IPS DF 6.9 (cell line): ENCODE measurements at regions not wholly inside any gene's neighbourhood (a gene's known extent, or its start where the extent isn't known, plus 50 kb on each side); places are given as distances from the start of the nearest gene placed in this dataset.

ENCODE experiments used
- DNase-seq: peaks from one replicate; pipeline ENCODE4 v3.0.0-alpha.2; 2013; ENCODE audit warnings: low read depth, low spot score
- H3K27ac ChIP-seq: one replicate; pipeline ENCODE4 v1.5.1; 2013; ENCODE audit warnings: low read length, control low read depth
- H3K27me3 ChIP-seq: 2 replicates; pipeline ENCODE4 v1.6.1; 2013; ENCODE audit warnings: mild to moderate bottlenecking, low read length; ENCODE audit not compliant: control insufficient read depth, insufficient read depth
- H3K36me3 ChIP-seq: 2 replicates; pipeline ENCODE4 v1.6.1; 2013; ENCODE audit warnings: low read length; ENCODE audit not compliant: control insufficient read depth, insufficient read depth
- H3K4me1 ChIP-seq: 2 replicates; pipeline ENCODE4 v1.6.1; 2013; ENCODE audit warnings: low read length; ENCODE audit not compliant: control insufficient read depth, insufficient read depth
- H3K4me3 ChIP-seq: 2 replicates; pipeline ENCODE4 v1.5.1; 2013; ENCODE audit warnings: mild to moderate bottlenecking, low read length
- H3K9me3 ChIP-seq: 2 replicates; pipeline ENCODE4 v1.6.1; 2013; ENCODE audit warnings: low read length, inconsistent platforms; ENCODE audit not compliant: control insufficient read depth, insufficient read depth
- WGBS: extraction: QIAGEN DNeasy Blood & Tissue Kit; methylation state at CpG from one replicate; pipeline ENCODE4 v1.1.7; 2013; ENCODE audit warnings: mixed read lengths, missing lambda C conversion rate; ENCODE audit not compliant: insufficient read length, insufficient coverage; 5-methylcytosine and 5-hydroxymethylcytosine counted together

DNA sequence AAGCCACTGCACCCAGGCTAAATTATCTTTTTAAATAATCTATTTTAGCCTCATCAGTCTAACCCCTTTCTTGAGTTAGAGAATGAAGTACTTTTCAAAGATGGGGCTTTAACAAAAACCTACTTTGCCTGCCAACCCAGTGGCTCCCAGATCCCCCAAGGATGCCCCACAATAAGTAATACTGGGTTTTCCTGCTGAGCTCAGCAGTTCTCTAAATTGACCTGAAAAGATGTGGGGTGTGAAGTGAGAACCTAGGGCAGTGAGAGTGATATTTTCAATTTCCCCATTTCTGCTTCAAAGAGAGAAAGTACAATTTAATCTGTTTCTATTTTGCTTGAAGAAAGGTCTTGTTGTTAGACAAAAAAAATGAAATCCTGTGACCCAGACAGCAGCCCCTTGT lies 318.5 kb upstream of the UMPS start:
- no peaks in the 10 kb centered on the region for H3K4me1 ChIP-seq
- no peak overlapping the region for H3K27ac ChIP-seq
- H3K4me3 ChIP-seq: no peak overlapping the region
- DNase-seq: no peak
- H3K27me3 ChIP-seq: no peaks in the 10 kb centered on the region
- H3K9me3 ChIP-seq: no peaks in the 10 kb centered on the region
- H3K36me3 ChIP-seq: no peaks in the 10 kb centered on the region

DNA sequence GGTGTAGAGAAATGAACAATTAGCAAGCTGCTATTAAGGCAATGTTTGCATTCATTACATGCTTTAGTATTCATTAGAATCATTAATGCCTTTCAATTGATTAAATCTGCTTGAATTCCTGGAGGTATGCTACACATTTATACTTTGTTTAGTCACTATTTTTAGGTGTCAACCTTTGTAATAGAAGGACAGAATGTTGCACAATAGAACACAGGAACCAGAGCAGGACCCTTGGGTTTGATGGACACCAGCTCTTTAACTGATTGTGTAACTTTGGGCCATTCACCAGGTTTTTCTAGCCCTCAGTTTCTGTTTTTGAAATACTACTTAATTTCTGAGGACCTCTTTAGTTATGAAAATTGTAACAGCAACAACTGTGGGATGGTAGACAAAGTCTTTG lies 317.6 kb upstream of the UMPS start:
- no peak for DNase-seq
- H3K36me3 ChIP-seq: no peaks in the 10 kb centered on the region
- no peak overlapping the region for H3K4me3 ChIP-seq
- H3K27ac ChIP-seq: no peak overlapping the region
- no peaks in the 10 kb centered on the region for H3K27me3 ChIP-seq
- H3K4me1 ChIP-seq: no peaks in the 10 kb centered on the region
- H3K9me3 ChIP-seq: no peaks in the 10 kb centered on the region

DNA sequence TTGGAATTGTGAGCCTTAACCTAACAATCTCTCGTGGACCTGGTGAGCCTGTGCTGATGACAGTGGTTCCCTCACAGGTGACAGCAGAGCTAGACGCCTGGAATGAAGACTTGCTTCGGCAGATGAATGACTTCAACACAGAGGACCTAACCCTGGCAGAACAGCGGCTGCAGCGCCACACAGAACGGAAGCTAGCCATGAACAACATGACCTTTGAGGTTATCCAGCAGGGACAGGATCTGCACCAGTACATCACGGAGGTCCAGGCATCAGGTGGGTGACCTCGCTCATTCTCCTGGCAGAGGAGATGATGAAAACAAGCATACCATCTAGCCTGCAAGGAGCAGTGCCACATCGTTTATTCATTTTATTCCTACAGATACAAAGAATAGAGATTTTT lies 316.9 kb upstream of the UMPS start:
- no peak overlapping the region for H3K4me3 ChIP-seq
- H3K27me3 ChIP-seq: no peaks in the 10 kb centered on the region
- H3K4me1 ChIP-seq: no peaks in the 10 kb centered on the region
- H3K27ac ChIP-seq: no peak overlapping the region
- H3K9me3 ChIP-seq: no peaks in the 10 kb centered on the region
- DNase-seq: no peak
- H3K36me3 ChIP-seq: no peaks in the 10 kb centered on the region
- no CpG with 5 or more reads among the region's 9 CpGs for WGBS

DNA sequence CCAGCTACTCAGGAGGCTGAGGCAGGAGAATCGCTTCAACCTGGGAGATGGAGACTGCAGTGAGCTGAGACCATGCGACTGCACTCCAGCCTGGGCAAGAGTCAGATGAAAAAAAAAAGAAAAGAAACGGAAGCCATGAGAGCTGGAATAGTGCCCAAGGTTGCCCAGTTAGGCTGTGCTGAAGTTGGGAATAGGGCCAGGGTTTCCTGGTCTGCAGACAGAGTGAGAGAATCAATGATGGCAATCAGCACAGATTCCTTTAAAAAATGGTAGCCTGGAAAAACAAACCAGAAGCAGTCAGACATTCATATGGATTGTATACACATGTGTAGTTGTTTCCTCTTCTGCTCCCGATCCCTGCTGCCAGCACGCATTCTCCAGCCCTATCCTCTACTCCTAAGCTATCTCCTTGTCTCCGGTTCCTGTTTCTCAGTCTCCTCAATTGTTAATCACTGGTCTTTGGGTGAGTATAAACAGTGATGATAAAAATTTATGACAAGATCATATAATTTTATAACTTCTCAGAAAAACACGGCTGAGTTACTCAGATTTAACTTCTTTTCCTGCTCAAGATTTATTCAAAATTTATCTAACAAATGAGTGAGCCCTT lies 316.2 kb upstream of the UMPS start:
- Histone ChIP-seq H3K4me1 (no peaks in the 10 kb centered on the region), H3K27me3 (no peaks in the 10 kb centered on the region), H3K27ac (no peak overlapping the region), H3K9me3 (no peaks in the 10 kb centered on the region), H3K4me3 (no peak overlapping the region), H3K36me3 (no peaks in the 10 kb centered on the region)
- DNase-seq: no peak
- WGBS: no CpG with 5 or more reads among the region's 7 CpGs

DNA sequence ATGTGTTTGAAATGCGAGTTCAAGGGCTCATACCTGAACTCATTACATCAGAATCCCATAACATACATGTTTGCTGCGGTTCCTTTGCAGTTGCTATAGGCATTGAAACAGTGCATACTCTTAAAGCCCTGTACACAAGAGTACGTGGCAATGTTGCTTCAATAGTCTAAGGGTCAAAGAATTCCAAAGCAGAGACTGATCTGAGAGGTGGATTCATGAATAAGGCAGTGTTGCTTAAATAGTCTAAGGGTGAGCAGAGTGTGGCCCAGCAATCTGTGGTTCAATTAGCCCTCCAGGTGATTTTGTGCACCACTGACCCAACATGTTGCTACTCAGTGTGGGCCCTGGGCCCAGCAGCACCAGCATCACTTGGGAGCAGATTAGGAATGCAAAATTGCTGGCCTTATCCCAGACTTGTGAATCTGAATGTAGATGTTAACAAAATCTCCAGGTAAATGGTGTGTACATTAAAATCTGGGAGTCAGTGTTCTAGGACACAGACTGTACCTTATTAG lies 314.7 kb upstream of the UMPS start:
- Histone ChIP-seq H3K4me3 (no peak overlapping the region), H3K9me3 (no peaks in the 10 kb centered on the region), H3K36me3 (no peaks in the 10 kb centered on the region), H3K27me3 (no peaks in the 10 kb centered on the region), H3K4me1 (no peaks in the 10 kb centered on the region), H3K27ac (no peak overlapping the region)
- no CpG with 5 or more reads among the region's 3 CpGs for WGBS
- DNase-seq: no peak

GRCh38 chr3:124419303-124419702 lies 310.9 kb upstream of the UMPS start:
- H3K4me1 ChIP-seq: no peaks in the 10 kb centered on the region
- H3K27me3 ChIP-seq: no peaks in the 10 kb centered on the region
- H3K4me3 ChIP-seq: no peak overlapping the region
- no CpG with 5 or more reads among the region's 3 CpGs for WGBS
- no peaks in the 10 kb centered on the region for H3K9me3 ChIP-seq
- H3K36me3 ChIP-seq: no peaks in the 10 kb centered on the region
- no peak overlapping the region for H3K27ac ChIP-seq
- DNase-seq: no peak

DNA sequence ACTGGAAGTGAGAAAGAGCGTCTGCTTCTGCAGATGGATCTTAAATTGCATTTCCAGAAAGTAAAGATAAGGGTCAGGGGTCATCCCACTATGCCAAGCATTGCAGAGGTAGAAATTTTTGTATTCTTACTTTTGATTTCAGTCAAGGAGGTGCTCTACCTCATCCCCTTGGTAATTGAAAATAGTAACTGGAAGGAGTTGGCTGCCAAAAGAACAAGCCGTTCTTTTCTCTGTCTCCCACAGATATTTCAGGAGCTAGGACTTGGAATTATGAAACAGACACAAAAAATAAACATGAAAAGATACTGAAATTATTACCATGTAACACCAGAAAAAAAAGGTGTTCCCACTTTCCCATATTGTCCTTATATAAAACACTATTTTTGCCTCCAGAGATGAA lies 309.9 kb upstream of the UMPS start:
- no peaks in the 10 kb centered on the region for H3K4me1 ChIP-seq
- DNase-seq: no peak
- no peaks in the 10 kb centered on the region for H3K9me3 ChIP-seq
- WGBS: no CpG with 5 or more reads among the region's 2 CpGs
- no peak overlapping the region for H3K27ac ChIP-seq
- no peaks in the 10 kb centered on the region for H3K36me3 ChIP-seq
- H3K4me3 ChIP-seq: no peak overlapping the region
- H3K27me3 ChIP-seq: no peaks in the 10 kb centered on the region

- no CpG with 5 or more reads among the region's 4 CpGs for WGBS
- H3K27me3 ChIP-seq: no peaks in the 10 kb centered on the region
- no peak overlapping the region for H3K27ac ChIP-seq
- H3K4me3 ChIP-seq: no peak overlapping the region
- no peak for DNase-seq
- no peaks in the 10 kb centered on the region for H3K4me1 ChIP-seq
- H3K9me3 ChIP-seq: no peaks in the 10 kb centered on the region
- no peaks in the 10 kb centered on the region for H3K36me3 ChIP-seq
These were observed 307.4 kb upstream of the UMPS start for GRCh38 chr3:124422805-124423204.

DNA sequence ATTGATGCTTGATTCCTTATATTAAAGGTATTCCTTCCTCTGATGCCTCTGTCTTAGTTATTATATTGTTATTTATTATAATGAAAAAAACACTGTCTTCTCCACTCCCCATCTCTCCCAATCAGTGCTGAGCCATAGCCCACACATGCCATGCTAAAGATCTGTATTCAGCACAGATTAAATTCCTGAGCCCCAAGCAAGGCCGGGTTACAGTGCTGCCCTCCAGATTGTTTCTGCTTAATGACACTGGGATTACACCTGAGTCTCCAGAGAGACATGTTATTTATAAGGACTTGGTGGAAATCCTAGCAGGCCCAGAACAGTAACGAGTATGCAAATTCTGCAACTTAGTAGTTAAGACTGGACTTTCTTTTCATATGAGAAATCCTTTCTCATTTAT lies 305.9 kb upstream of the UMPS start:
- H3K27ac ChIP-seq: no peak overlapping the region
- H3K36me3 ChIP-seq: no peaks in the 10 kb centered on the region
- WGBS: no CpG with 5 or more reads among the region's 2 CpGs
- no peaks in the 10 kb centered on the region for H3K4me1 ChIP-seq
- H3K27me3 ChIP-seq: no peaks in the 10 kb centered on the region
- no peak overlapping the region for H3K4me3 ChIP-seq
- DNase-seq: no peak
- H3K9me3 ChIP-seq: no peaks in the 10 kb centered on the region

DNA sequence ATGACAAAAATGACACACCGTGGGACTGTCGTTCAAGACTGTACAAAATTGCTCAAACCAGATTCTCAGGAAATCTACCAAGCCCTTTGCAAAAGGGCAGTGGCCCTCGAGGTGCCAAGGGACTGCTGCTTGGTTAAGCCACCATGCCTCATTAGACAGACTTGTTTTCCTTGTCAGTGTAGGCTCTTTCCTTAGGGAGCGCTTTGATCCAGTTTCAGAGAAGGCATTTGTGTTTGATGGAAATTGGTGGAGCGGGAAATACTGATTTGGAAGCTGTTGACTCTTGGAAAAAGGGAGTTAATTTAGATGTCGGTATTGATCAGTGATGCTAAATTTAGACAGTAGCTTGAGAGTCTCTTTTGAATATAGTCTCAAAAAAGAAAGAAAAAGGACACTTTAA lies 304.3 kb upstream of the UMPS start:
- Histone ChIP-seq H3K4me3 (no peak overlapping the region), H3K9me3 (no peaks in the 10 kb centered on the region), H3K27ac (no peak overlapping the region), H3K4me1 (no peaks in the 10 kb centered on the region), H3K27me3 (no peaks in the 10 kb centered on the region), H3K36me3 (no peaks in the 10 kb centered on the region)
- WGBS: 100% methylated on average over 2 of the region's 6 CpGs
- DNase-seq: no peak

DNA sequence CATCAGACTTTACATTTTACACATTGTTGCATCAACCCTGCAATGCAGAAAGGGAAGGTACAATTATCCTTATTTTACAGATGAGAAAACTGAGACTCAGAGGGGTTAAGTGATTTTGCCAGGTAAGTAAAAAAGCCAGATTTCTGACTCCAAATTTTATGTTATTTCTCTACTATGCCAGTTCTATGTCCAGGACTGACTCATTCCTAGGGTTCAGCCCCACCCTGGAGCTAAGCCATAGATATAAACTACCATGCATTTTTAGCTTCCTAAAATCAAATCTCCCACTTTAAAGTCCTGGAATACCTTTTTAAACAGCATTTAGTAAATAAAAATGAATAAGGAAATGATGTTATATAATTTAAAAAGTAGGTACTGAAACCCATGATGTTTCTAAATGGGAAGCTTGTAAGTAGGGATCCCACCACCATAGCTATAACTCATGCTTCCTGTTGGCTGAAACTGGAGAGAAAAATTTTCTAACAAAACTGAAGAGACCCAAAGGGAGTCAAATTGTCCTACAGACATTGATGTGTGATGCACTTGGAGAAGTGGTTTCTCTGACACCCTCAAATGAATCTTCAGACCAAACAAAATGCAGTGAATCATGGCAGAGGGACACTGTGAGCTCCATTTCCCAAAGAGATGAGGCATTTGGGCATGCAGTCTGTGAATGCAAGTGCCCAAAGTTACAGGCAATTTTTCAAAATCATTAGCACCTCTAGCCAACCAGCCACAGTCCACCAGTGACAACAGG lies 301.7 kb upstream of the UMPS start:
- no peak overlapping the region for H3K4me3 ChIP-seq
- H3K4me1 ChIP-seq: no peaks in the 10 kb centered on the region
- no peak overlapping the region for H3K27ac ChIP-seq
- DNase-seq: no peak
- no peaks in the 10 kb centered on the region for H3K36me3 ChIP-seq
- H3K9me3 ChIP-seq: no peaks in the 10 kb centered on the region
- no peaks in the 10 kb centered on the region for H3K27me3 ChIP-seq
